ENCODE measurements at regions not wholly inside any gene's neighbourhood (a gene's known extent, or its start where the extent isn't known, plus 50 kb on each side); places are given as distances from the start of the nearest gene placed in this dataset.

DNA sequence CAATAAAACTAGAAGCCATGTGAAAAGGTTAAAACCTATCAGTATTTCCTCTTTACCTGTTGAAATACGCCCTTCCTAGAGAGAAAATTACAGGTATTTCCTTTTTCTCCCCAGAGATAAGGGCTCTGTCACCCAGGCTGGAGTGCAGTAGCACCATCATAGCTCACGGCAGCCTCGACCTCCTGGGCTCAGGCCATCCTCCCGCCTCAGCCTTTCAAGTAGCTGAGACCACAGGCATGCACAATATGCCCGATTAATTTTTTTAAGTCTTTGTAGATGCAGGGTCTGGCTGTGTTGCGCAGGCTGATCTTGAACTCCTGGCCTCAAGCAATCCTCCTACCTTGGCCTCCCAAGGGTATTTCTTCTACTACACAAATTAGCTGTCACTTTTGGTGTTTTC, 154.4 kb downstream of the HNRNPD start:
- no peak overlapping the region for H2AFZ ChIP-seq (ENCODE audit: low read length)
- H3K36me3 ChIP-seq (ENCODE audit: control insufficient read depth in 2 of 4, insufficient read depth in 4 of 4, low read length in 3 of 4), result no peaks in the 10 kb centered on the region
- no peak for TF ChIP-seq POLR2A (IDR thresholded peaks at IDR 0.05; ENCODE audit: control extremely low read depth in 1 of 2, low read depth in 2 of 2, low read length in 2 of 2)
- TF ChIP-seq MAFK (IDR thresholded peaks at IDR 0.05; ENCODE audit: low read depth, low read length), result no peak
- no peak for TF ChIP-seq KDM5A (IDR thresholded peaks at IDR 0.05; ENCODE audit: low read length)
- no peak for TF ChIP-seq CBX8 (IDR thresholded peaks at IDR 0.05; ENCODE audit: borderline replicate concordance, low read depth, low read length)
- TF ChIP-seq, protein P1, sequence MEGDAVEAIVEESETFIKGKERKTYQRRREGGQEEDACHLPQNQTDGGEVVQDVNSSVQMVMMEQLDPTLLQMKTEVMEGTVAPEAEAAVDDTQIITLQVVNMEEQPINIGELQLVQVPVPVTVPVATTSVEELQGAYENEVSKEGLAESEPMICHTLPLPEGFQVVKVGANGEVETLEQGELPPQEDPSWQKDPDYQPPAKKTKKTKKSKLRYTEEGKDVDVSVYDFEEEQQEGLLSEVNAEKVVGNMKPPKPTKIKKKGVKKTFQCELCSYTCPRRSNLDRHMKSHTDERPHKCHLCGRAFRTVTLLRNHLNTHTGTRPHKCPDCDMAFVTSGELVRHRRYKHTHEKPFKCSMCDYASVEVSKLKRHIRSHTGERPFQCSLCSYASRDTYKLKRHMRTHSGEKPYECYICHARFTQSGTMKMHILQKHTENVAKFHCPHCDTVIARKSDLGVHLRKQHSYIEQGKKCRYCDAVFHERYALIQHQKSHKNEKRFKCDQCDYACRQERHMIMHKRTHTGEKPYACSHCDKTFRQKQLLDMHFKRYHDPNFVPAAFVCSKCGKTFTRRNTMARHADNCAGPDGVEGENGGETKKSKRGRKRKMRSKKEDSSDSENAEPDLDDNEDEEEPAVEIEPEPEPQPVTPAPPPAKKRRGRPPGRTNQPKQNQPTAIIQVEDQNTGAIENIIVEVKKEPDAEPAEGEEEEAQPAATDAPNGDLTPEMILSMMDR (IDR thresholded peaks at IDR 0.05; ENCODE audit: control extremely low read depth in 1 of 3, insufficient read depth in 1 of 3, low read depth in 1 of 3, low read length in 3 of 3), result no peak
- no peak for TF ChIP-seq FOSL1 (IDR thresholded peaks at IDR 0.05; ENCODE audit: insufficient read depth, low read depth, low read length)
- TF ChIP-seq HDAC2 (IDR thresholded peaks at IDR 0.05; ENCODE audit: borderline replicate concordance in 1 of 2, low read depth in 2 of 2, low read length in 2 of 2), result no peak
- TF ChIP-seq GTF2F1 (IDR thresholded peaks at IDR 0.05; ENCODE audit: borderline replicate concordance, low read depth, low read length), result no peak
- no peak for TF ChIP-seq KDM1A (IDR thresholded peaks at IDR 0.05; ENCODE audit: borderline replicate concordance, low read length)
- TF ChIP-seq EGR1 (IDR thresholded peaks at IDR 0.05; ENCODE audit: borderline replicate concordance, low read depth, low read length), result no peak
- TF ChIP-seq SIX5 (IDR thresholded peaks at IDR 0.05; ENCODE audit: low read depth, low read length), result no peak
- TF ChIP-seq CHD1 (IDR thresholded peaks at IDR 0.05; ENCODE audit: low read depth, low read length), result no peak
- TF ChIP-seq, protein P2, sequence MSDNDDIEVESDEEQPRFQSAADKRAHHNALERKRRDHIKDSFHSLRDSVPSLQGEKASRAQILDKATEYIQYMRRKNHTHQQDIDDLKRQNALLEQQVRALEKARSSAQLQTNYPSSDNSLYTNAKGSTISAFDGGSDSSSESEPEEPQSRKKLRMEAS (IDR thresholded peaks at IDR 0.05), result no peak

More for the DNA sequence above, 154.4 kb downstream of the HNRNPD start:
- H3K4me3 ChIP-seq (ENCODE audit: extremely low read depth in 1 of 4, insufficient read depth in 2 of 4, low read depth in 3 of 4, low read length in 4 of 4), result no peak overlapping the region
- H2BK120ac ChIP-seq (replicated peaks; ENCODE audit: low read depth, low read length), result no peak overlapping the region
- H4K5ac ChIP-seq (ENCODE audit: insufficient read length, low read depth, low read length), result no peak overlapping the region
- no peaks in the 10 kb centered on the region for H3K79me1 ChIP-seq (ENCODE audit: low read depth, low read length)
- H3K4me2 ChIP-seq (ENCODE audit: insufficient read depth in 1 of 2, low read depth in 2 of 2, low read length in 2 of 2), result no peak overlapping the region
- 91% methylated on average over 6 of the region's 6 CpGs; no CpG with 5 or more reads in 1 of the 2 experiments for WGBS, 2 experiments (ENCODE audit: extremely low coverage in 1 of 2, insufficient coverage in 1 of 2, insufficient read length in 1 of 2, insufficient replicate concordance in 2 of 2, low coverage in 1 of 2, low lambda C conversion rate in 2 of 2, missing lambda C conversion rate in 1 of 2)
- no peak overlapping the region for H3K4ac ChIP-seq (replicated peaks; ENCODE audit: insufficient read length, low read depth, low read length)
- no peaks in the 10 kb centered on the region for H4K20me1 ChIP-seq (replicated peaks in 1 of 2; ENCODE audit: control insufficient read depth in 1 of 2, insufficient read depth in 2 of 2, low read length in 2 of 2)
- ChIA-PET CTCF (ENCODE audit: partially characterized antibody) (interaction anchor here (0.8 to 3.1 kb wide), 4 partner anchors 18 to 752 kb away, joined by 3 to 8 read pairs (median 4); no protein-coding TSS in a partner anchor), POLR2A (ENCODE audit: partially characterized antibody) (no interaction called here)
- no peak overlapping the region for H2BK15ac ChIP-seq (ENCODE audit: low read length)
- no peak overlapping the region for H3K56ac ChIP-seq (replicated peaks; ENCODE audit: insufficient read length, low read depth, low read length)
- no peak overlapping the region for H2AK5ac ChIP-seq (ENCODE audit: low read depth, low read length)
- no peak overlapping the region for H2BK12ac ChIP-seq (ENCODE audit: low read depth, low read length)
- no peak overlapping the region for H3K23ac ChIP-seq (ENCODE audit: insufficient read length)
- no peak overlapping the region for H4K91ac ChIP-seq (replicated peaks; ENCODE audit: insufficient read length, low read length)
- no peaks in the 10 kb centered on the region for H3K79me2 ChIP-seq (ENCODE audit: control insufficient read depth in 1 of 2, insufficient read depth in 2 of 2, low read length in 2 of 2)
- H2BK5ac ChIP-seq (ENCODE audit: low read depth, low read length), result no peak overlapping the region
- no peaks in the 10 kb centered on the region for H3K23me2 ChIP-seq (ENCODE audit: low read depth, low read length)
- H3K14ac ChIP-seq (ENCODE audit: insufficient read length), result no peak overlapping the region
- DNase-seq (ENCODE audit: low read depth in 1 of 2, low spot score in 2 of 2) (no peak), FAIRE-seq (no peak)
- H3K4me1 ChIP-seq (replicated peaks in 1 of 4; ENCODE audit: control insufficient read depth in 3 of 4, insufficient read depth in 4 of 4, low read length in 3 of 4), result 0 out of 7 replicates have a peak, but pooled peaks cover 0 to 4% (median 0%) of the 10 kb centered on the region in 4 experiments
- H3K27ac ChIP-seq (ENCODE audit: low read depth, low read length), result no peak overlapping the region
- no peak overlapping the region for H3K9ac ChIP-seq (replicated peaks in 1 of 4; ENCODE audit: extremely low read depth in 1 of 4, low read depth in 3 of 4, low read length in 3 of 4)
- no peak overlapping the region for H4K8ac ChIP-seq (ENCODE audit: extremely low read depth, insufficient read depth, low read length)
- no peak overlapping the region for H3K18ac ChIP-seq (ENCODE audit: extremely low read depth, low read length)
- H2BK20ac ChIP-seq (ENCODE audit: low read length), result no peak overlapping the region
- H3K27me3 ChIP-seq (replicated peaks in 1 of 4; ENCODE audit: control insufficient read depth in 3 of 4, extremely low read depth in 1 of 4, insufficient read depth in 3 of 4, low read length in 3 of 4), result no peaks in the 10 kb centered on the region
- H3K9me3 ChIP-seq (ENCODE audit: insufficient read depth in 2 of 2, low read depth in 1 of 2, low read length in 1 of 2), result no peaks in the 10 kb centered on the region

Measured in H1 (cell line).